ENCODE measurements at regions not wholly inside any gene's neighbourhood (a gene's known extent, or its start where the extent isn't known, plus 50 kb on each side); places are given as distances from the start of the nearest gene placed in this dataset.
"Not testable (repeated sequence)": the region's sequence is repeated elsewhere in the genome, so short reads cannot be mapped to it uniquely, and the experiment has no call there.

- DNase-seq, result no peak
These were observed 478.7 kb downstream of the MFSD1 start for GRCh38 chr3:159280386-159281191.

GRCh38 chr3:159293493-159293892, 491.6 kb downstream of the MFSD1 start:
- no peak for DNase-seq

GRCh38 chr3:159301961-159302360, 500.1 kb downstream of the MFSD1 start:
- DNase-seq, result no peak

GRCh38 chr3:159305017-159305416, 503.2 kb downstream of the MFSD1 start:
- DNase-seq, result no peak

- DNase-seq, result not testable (repeated sequence)
These were observed 514.9 kb downstream of the MFSD1 start for GRCh38 chr3:159316706-159317105.

- DNase-seq, result no peak
These were observed 517.3 kb downstream of the MFSD1 start for GRCh38 chr3:159319156-159319555.

- DNase-seq, result no peak
These were observed 520.6 kb downstream of the MFSD1 start for GRCh38 chr3:159322322-159322939.

- DNase-seq, result no peak
These were observed 522.0 kb downstream of the MFSD1 start for GRCh38 chr3:159323848-159324247.

GRCh38 chr3:159326998-159327397, 525.1 kb downstream of the MFSD1 start:
- DNase-seq, result no peak

GRCh38 chr3:159332535-159333099, 530.8 kb downstream of the MFSD1 start:
- DNase-seq, result no peak

GRCh38 chr3:159339131-159339530, 537.3 kb downstream of the MFSD1 start:
- DNase-seq, result no peak

- no peak for DNase-seq
These were observed 539.1 kb downstream of the MFSD1 start for GRCh38 chr3:159340877-159341500.

GRCh38 chr3:159346271-159346903, 544.5 kb downstream of the MFSD1 start:
- DNase-seq, result no peak

GRCh38 chr3:159348431-159348830, 546.6 kb downstream of the MFSD1 start:
- DNase-seq, result no peak

GRCh38 chr3:159356606-159357005, 554.8 kb downstream of the MFSD1 start:
- DNase-seq, result no peak

GRCh38 chr3:159364511-159364910, 562.7 kb downstream of the MFSD1 start:
- DNase-seq, result no peak

- DNase-seq, result no peak
These were observed 564.6 kb downstream of the MFSD1 start for GRCh38 chr3:159366476-159366875.

GRCh38 chr3:159371961-159372360, 570.1 kb downstream of the MFSD1 start:
- DNase-seq, result no peak

GRCh38 chr3:159378396-159379194, 576.7 kb downstream of the MFSD1 start:
- DNase-seq, result no peak

- DNase-seq, result no peak
These were observed 579.0 kb downstream of the MFSD1 start for GRCh38 chr3:159380891-159381290.

- no peak for DNase-seq
These were observed 588.9 kb downstream of the MFSD1 start for GRCh38 chr3:159390656-159391212.

GRCh38 chr3:159397683-159398082, 591.0 kb upstream of the IL12A start:
- DNase-seq, result not testable (repeated sequence)

Data from CD4-positive, alpha-beta T cell treated with Interleukin-4 for 1 hour (primary cell).